OCI-LY3 (cell line): ENCODE measurements at regions not wholly inside any gene's neighbourhood (a gene's known extent, or its start where the extent isn't known, plus 50 kb on each side); places are given as distances from the start of the nearest gene placed in this dataset.

Source experiments
- CTCF ChIP-seq: fragments of 200-600, 300-600 bp; sonication (generic); IDR thresholded peaks from 2 replicates; pipeline ENCODE4 v1.5.1; 2014; ENCODE audit warnings: antibody characterized with exemption, low read length, low read depth
- EZH2phosphoT487 ChIP-seq: fragments of 200-600 bp; shearing (Covaris generic); IDR thresholded peaks from 2 replicates; pipeline ENCODE4 v1.6.1; 2018; ENCODE audit warnings: antibody characterized with exemption, mixed run types, low read depth

- TF ChIP-seq CTCF (no peak), EZH2phosphoT487 (no peak)
Measured at GRCh38 chr3:196140224-196140623, 58.3 kb upstream of the TFRC start.
